ENCODE measurements at regions not wholly inside any gene's neighbourhood (a gene's known extent, or its start where the extent isn't known, plus 50 kb on each side); places are given as distances from the start of the nearest gene placed in this dataset.

DNA sequence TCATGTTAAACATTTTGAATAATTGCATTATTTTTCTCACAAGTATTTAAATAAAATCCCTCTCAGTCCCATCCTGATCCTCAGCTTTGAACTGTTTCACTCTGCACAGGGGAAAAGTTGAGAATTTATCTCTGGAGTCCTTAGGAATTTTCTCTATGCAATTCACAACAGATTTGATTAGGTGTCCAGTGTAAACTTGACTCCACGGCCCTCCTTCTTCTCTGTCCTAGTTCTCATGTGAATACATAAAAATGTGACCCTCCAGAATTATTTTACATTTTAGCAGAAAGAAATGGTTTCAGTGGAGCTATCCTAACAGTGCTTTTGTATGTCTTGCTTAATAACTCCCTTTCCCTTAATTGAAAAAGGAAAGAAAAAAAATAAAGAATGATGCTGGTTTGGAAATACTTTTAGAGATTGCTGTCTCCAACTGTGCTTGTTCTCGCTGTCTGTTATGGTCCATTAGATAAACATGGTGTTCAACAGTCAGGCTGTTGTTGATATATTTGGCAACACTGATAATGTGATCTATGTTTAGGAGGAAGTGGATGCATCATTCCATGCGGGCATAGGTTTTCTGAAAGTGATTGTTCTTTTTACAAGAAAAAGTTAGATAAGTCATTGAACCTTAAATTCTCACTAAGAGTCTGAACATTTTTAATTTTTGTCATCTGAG is 599.4 kb upstream of the CITED2 start:
- Histone ChIP-seq H3K4me3 (ENCODE audit: low read depth, low read length) (no peak overlapping the region), H3K27me3 (ENCODE audit: control insufficient read depth, insufficient read depth, low read length) (no peaks in the 10 kb centered on the region), H3K4me1 (ENCODE audit: control insufficient read depth, insufficient read depth, low read length) (no peaks in the 10 kb centered on the region), H3K36me3 (ENCODE audit: control insufficient read depth, insufficient read depth, low read length) (no peaks in the 10 kb centered on the region), H3K9me3 (ENCODE audit: control insufficient read depth, insufficient read depth, low read length) (no peaks in the 10 kb centered on the region), H3K27ac (ENCODE audit: low read depth, low read length) (peak overlapping the region; percentile 19)
- peak in 1 of 6 donors; percentile 61 for DNase-seq (ENCODE audit: low read depth in 4 of 6, low spot score in 6 of 6)
- 25% methylated on average over 1 of the region's 3 CpGs for WGBS (ENCODE audit: insufficient coverage)

DNA sequence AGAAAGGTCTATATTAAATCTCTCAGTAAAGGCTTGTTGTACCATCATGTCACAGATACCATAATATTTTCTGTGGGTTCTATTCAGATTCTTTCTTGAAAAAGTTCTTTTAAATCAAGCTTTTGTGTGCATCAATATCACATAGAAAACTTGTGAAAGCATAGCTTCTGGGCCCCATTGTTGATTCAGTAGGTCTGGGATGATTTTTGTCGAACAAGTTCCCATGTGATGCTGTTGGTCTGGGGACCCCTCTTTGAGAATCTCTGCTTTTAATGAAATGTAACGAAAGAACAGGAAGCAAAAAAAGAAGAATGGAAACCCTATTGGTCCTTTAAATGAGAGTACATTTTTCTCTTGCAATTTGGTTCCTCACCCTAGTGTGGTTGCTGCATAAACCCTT is 597.7 kb upstream of the CITED2 start:
- Histone ChIP-seq H3K27ac (ENCODE audit: low read depth, low read length) (no peak overlapping the region), H3K27me3 (ENCODE audit: control insufficient read depth, insufficient read depth, low read length) (no peaks in the 10 kb centered on the region), H3K4me3 (ENCODE audit: low read depth, low read length) (no peak overlapping the region), H3K4me1 (ENCODE audit: control insufficient read depth, insufficient read depth, low read length) (no peaks in the 10 kb centered on the region), H3K9me3 (ENCODE audit: control insufficient read depth, insufficient read depth, low read length) (no peaks in the 10 kb centered on the region), H3K36me3 (ENCODE audit: control insufficient read depth, insufficient read depth, low read length) (no peaks in the 10 kb centered on the region)
- 51% methylated on average over 2 of the region's 2 CpGs for WGBS (ENCODE audit: insufficient coverage)
- DNase-seq (ENCODE audit: low read depth in 4 of 6, low spot score in 6 of 6): no peak

DNA sequence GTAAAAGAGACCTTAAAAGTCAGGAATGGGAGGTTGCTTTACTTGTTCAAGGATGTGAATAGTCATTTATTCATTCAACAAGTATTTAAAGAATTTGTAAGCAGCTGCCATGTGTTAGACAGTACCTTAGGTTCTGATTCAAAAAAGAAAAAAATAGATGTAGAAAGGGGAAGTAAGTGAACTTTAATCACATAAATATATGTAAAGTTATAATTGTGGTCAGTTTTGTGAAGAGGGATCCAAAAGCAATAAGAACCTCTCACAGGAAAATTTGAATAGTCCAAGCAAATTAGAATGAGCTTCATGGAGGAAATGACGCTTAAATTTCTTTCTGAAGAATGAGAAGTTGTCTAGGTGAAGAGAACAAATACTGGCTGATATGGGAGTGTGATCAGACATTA is 596.1 kb upstream of the CITED2 start:
- Histone ChIP-seq H3K4me1 (ENCODE audit: control insufficient read depth, insufficient read depth, low read length) (no peaks in the 10 kb centered on the region), H3K9me3 (ENCODE audit: control insufficient read depth, insufficient read depth, low read length) (no peaks in the 10 kb centered on the region), H3K4me3 (ENCODE audit: low read depth, low read length) (no peak overlapping the region), H3K36me3 (ENCODE audit: control insufficient read depth, insufficient read depth, low read length) (no peaks in the 10 kb centered on the region), H3K27ac (ENCODE audit: low read depth, low read length) (no peak overlapping the region), H3K27me3 (ENCODE audit: control insufficient read depth, insufficient read depth, low read length) (no peaks in the 10 kb centered on the region)
- no peak for DNase-seq (ENCODE audit: low read depth in 4 of 6, low spot score in 6 of 6)
- WGBS (ENCODE audit: insufficient coverage): no CpG with 5 or more reads among the region's 1 CpG

DNA sequence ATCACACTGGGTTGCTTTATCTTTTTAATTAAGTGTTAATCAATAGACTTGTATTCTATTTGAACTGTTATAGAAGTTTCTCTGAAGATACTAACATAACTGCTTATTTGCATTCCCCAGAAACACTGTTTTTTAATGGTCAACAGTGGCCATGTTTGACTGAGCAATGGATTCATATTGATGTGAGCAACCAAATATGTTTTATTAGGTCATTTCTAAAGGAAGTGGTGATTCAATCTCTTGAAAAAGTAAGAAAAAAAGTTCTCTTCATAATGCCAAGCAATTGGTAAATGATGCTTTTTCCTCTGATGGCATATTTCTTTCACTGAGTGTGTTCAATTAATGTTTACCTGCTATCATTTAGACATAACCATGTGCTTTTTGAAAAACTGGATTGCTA is 593.0 kb upstream of the CITED2 start:
- H3K4me3 ChIP-seq (ENCODE audit: low read depth, low read length): no peak overlapping the region
- no peaks in the 10 kb centered on the region for H3K9me3 ChIP-seq (ENCODE audit: control insufficient read depth, insufficient read depth, low read length)
- H3K27me3 ChIP-seq (ENCODE audit: control insufficient read depth, insufficient read depth, low read length): no peaks in the 10 kb centered on the region
- no peak overlapping the region for H3K27ac ChIP-seq (ENCODE audit: low read depth, low read length)
- DNase-seq (ENCODE audit: low read depth in 4 of 6, low spot score in 6 of 6): no peak
- H3K36me3 ChIP-seq (ENCODE audit: control insufficient read depth, insufficient read depth, low read length): no peaks in the 10 kb centered on the region
- H3K4me1 ChIP-seq (ENCODE audit: control insufficient read depth, insufficient read depth, low read length): no peaks in the 10 kb centered on the region

DNA sequence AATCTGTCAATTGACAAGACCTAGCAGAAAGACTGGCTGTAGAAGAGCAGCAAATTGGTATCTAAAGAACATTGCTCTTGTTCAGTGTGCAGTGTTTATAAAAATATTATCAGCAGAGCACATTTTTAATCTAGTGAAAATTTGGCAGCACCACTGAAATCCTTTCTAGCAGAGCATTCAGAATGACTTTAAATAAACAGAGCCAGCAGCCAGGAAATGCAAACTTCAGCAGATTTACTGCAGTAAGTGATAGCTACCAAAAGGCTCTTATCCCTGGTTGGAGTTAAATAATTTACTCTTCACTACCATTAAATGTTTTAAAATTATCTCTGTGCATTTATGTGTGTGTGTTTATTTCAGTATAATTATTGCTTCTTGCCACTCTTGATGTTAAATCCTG is 590.9 kb upstream of the CITED2 start:
- DNase-seq (ENCODE audit: low read depth in 4 of 6, low spot score in 6 of 6): peak in 2 of 6 donors; percentile 53 to 62
- H3K27ac ChIP-seq (ENCODE audit: low read depth, low read length): no peak overlapping the region

DNA sequence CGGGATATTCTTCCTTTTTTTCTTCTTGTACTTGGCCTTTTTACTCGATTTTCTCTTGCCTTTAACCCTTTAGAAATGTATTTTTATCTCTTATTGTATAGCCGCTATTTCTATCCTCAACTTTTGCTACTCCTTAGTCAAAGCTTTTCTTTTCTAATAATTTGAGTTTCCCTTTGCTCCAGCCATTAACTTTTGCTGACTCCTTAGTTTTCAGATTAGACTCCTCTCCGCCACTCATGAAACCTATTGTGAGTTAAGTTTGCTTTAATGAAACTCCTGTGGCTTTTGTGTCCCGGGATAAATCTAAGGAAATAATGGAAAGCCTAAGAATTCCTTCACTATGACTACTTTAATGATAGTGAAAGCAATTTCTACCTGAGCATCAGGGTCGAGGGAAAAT is 590.3 kb upstream of the CITED2 start:
- WGBS (ENCODE audit: insufficient coverage): 72% methylated on average over 2 of the region's 6 CpGs
- Histone ChIP-seq H3K27me3 (ENCODE audit: control insufficient read depth, insufficient read depth, low read length) (no peaks in the 10 kb centered on the region), H3K27ac (ENCODE audit: low read depth, low read length) (peak overlapping the region; percentile 6), H3K4me1 (ENCODE audit: control insufficient read depth, insufficient read depth, low read length) (no peaks in the 10 kb centered on the region), H3K9me3 (ENCODE audit: control insufficient read depth, insufficient read depth, low read length) (no peaks in the 10 kb centered on the region), H3K36me3 (ENCODE audit: control insufficient read depth, insufficient read depth, low read length) (no peaks in the 10 kb centered on the region), H3K4me3 (ENCODE audit: low read depth, low read length) (no peak overlapping the region)
- DNase-seq (ENCODE audit: low read depth in 4 of 6, low spot score in 6 of 6): no peak

More for the DNA sequence above, 590.9 kb upstream of the CITED2 start:
- Histone ChIP-seq H3K36me3 (ENCODE audit: control insufficient read depth, insufficient read depth, low read length) (no peaks in the 10 kb centered on the region), H3K9me3 (ENCODE audit: control insufficient read depth, insufficient read depth, low read length) (no peaks in the 10 kb centered on the region), H3K4me1 (ENCODE audit: control insufficient read depth, insufficient read depth, low read length) (no peaks in the 10 kb centered on the region), H3K4me3 (ENCODE audit: low read depth, low read length) (no peak overlapping the region), H3K27me3 (ENCODE audit: control insufficient read depth, insufficient read depth, low read length) (no peaks in the 10 kb centered on the region)

DNA sequence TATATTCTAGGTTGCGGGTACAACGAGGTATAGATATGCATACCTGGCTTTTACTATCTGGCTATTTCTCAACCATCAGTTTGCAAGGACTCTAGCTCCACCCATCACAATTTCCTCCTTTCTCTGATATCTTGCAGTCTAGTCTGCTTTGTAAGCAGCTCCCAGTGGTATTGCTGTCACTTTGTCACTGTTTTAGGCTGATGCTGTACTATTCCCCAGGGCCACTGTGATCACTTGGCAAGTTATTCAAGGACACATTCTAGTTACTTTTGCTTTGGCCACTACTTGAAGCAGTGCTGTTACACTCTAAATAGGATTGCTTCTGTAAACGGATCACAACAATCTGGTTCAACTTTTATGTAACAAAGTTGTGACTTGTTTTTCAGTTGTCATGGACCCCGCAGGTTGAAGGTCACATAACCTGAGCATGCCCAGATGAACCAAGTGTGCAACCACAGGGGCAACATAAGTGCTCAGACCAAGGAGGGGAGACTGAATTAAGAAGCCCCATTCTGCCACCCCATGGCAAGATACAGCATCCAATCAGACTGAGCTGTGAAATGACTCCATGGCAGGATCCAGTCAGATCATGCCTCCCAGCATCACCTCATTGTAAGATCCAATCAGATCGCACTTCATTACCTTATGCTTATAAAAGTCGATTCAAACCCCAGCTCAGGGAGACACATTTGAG is 588.4 kb upstream of the CITED2 start:
- H3K27ac ChIP-seq (ENCODE audit: low read depth, low read length): no peak overlapping the region
- H3K9me3 ChIP-seq (ENCODE audit: control insufficient read depth, insufficient read depth, low read length): no peaks in the 10 kb centered on the region
- no peaks in the 10 kb centered on the region for H3K27me3 ChIP-seq (ENCODE audit: control insufficient read depth, insufficient read depth, low read length)
- no peaks in the 10 kb centered on the region for H3K36me3 ChIP-seq (ENCODE audit: control insufficient read depth, insufficient read depth, low read length)
- H3K4me3 ChIP-seq (ENCODE audit: low read depth, low read length): no peak overlapping the region
- 79% methylated on average over 6 of the region's 6 CpGs for WGBS (ENCODE audit: insufficient coverage)
- DNase-seq (ENCODE audit: low read depth in 4 of 6, low spot score in 6 of 6): no peak
- no peaks in the 10 kb centered on the region for H3K4me1 ChIP-seq (ENCODE audit: control insufficient read depth, insufficient read depth, low read length)

DNA sequence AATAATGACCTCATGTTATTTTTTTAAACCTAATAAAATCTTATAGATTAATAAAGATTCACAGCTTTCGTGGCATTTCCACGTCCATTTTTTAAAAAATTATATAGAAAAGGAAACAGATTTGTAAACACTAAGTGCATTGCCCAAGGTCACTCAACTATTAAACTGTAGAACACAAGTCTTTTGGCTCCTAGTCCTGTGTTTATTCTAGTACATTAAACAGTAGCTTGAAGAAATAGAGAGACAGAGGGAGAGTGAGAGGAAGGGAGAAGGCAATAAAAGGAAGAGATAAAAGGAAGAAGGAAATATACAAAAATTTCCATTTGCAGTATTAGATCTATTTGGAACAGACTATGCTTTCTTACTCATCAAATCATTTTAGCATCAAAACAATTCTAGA is 586.7 kb upstream of the CITED2 start:
- H3K4me3 ChIP-seq (ENCODE audit: low read depth, low read length): no peak overlapping the region
- no peaks in the 10 kb centered on the region for H3K36me3 ChIP-seq (ENCODE audit: control insufficient read depth, insufficient read depth, low read length)
- no CpG with 5 or more reads among the region's 2 CpGs for WGBS (ENCODE audit: insufficient coverage)
- no peaks in the 10 kb centered on the region for H3K9me3 ChIP-seq (ENCODE audit: control insufficient read depth, insufficient read depth, low read length)
- no peaks in the 10 kb centered on the region for H3K4me1 ChIP-seq (ENCODE audit: control insufficient read depth, insufficient read depth, low read length)
- H3K27ac ChIP-seq (ENCODE audit: low read depth, low read length): no peak overlapping the region
- DNase-seq (ENCODE audit: low read depth in 4 of 6, low spot score in 6 of 6): no peak
- H3K27me3 ChIP-seq (ENCODE audit: control insufficient read depth, insufficient read depth, low read length): no peaks in the 10 kb centered on the region

DNA sequence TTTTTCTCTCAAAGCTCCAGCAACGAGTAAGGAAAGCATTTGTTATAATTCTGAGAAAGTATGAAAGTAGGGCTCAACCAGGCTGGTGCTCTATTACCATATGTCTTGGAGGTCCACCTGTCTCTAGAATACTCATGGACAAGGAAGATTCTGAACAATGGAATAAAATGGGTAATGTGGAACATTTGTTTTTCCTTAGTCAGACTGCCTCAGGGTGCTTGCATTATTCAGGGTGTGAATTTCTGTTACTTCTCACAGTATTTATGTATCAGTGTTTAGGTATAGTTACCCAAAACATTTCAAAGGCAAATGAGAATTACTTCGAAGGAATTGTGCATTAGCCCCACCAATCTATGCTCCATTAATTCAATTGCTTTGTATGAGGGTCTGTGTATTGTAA is 586.2 kb upstream of the CITED2 start:
- no peaks in the 10 kb centered on the region for H3K27me3 ChIP-seq (ENCODE audit: control insufficient read depth, insufficient read depth, low read length)
- no CpG with 5 or more reads among the region's 2 CpGs for WGBS (ENCODE audit: insufficient coverage)
- H3K4me1 ChIP-seq (ENCODE audit: control insufficient read depth, insufficient read depth, low read length): no peaks in the 10 kb centered on the region
- DNase-seq (ENCODE audit: low read depth in 4 of 6, low spot score in 6 of 6): no peak
- no peaks in the 10 kb centered on the region for H3K36me3 ChIP-seq (ENCODE audit: control insufficient read depth, insufficient read depth, low read length)
- no peak overlapping the region for H3K27ac ChIP-seq (ENCODE audit: low read depth, low read length)
- no peak overlapping the region for H3K4me3 ChIP-seq (ENCODE audit: low read depth, low read length)
- H3K9me3 ChIP-seq (ENCODE audit: control insufficient read depth, insufficient read depth, low read length): no peaks in the 10 kb centered on the region
